CD4-positive, alpha-beta T cell (primary cell): ENCODE measurements at regions not wholly inside any gene's neighbourhood (a gene's known extent, or its start where the extent isn't known, plus 50 kb on each side); places are given as distances from the start of the nearest gene placed in this dataset.

Source experiments
- ATAC-seq: fragments of 200-7000 bp; cut with Tn5 transposase; one replicate; pipeline ENCODE4 v1.10.0; 2022; ENCODE audit warnings: mild to moderate bottlenecking; ENCODE audit not compliant: poor library complexity
- CTCF ChIA-PET: fragments of 350-600 bp; sonication (Branson Sonifier 250); formaldehyde crosslinking; loops from one replicate; lab custom pipeline; 2021; ENCODE audit warnings: antibody characterized with exemption, inconsistent platforms; lab: Charles Lee
- POLR2A ChIA-PET: fragments of 350-600 bp; sonication (Branson Sonifier 250); formaldehyde crosslinking; loops from one replicate; lab custom pipeline; 2021; ENCODE audit warnings: antibody characterized with exemption, inconsistent platforms; lab: Charles Lee
- DNase-seq, 14 experiments: peaks; one replicate each; pipeline ENCODE4 v3.0.0-alpha.2; 2013 to 2020; ENCODE audit warnings: mixed read lengths in 2 of 14
- H3K27ac ChIP-seq, 2 donors: one replicate each; pipeline versions ENCODE4 v1.5.1 to v1.7.0; 2013; ENCODE audit warnings: low read length in 2 of 2, low read depth in 1 of 2, mild to moderate bottlenecking in 1 of 2
- H3K27me3 ChIP-seq, 2 experiments: 1 replicate in 1 of 2; 2 replicates in 1 of 2; pipeline versions ENCODE4 v1.6.1 to v1.7.0; 2013; ENCODE audit warnings: low read length in 2 of 2, control low read depth in 1 of 2, mild to moderate bottlenecking in 1 of 2, moderate library complexity in 1 of 2; ENCODE audit not compliant: insufficient read depth in 2 of 2, control insufficient read depth in 1 of 2
- H3K36me3 ChIP-seq: one replicate; pipeline ENCODE4 v1.6.1; 2013; ENCODE audit warnings: low read length, control low read depth; ENCODE audit not compliant: insufficient read depth
- H3K4me1 ChIP-seq: one replicate; pipeline ENCODE4 v1.6.1; 2013; ENCODE audit warnings: low read length, control low read depth; ENCODE audit not compliant: insufficient read depth
- H3K4me3 ChIP-seq: one replicate; pipeline ENCODE4 v1.5.1; 2013; ENCODE audit warnings: mild to moderate bottlenecking, low read length, moderate library complexity
- H3K9me3 ChIP-seq, 2 experiments: 1 replicate in 1 of 2; 2 replicates in 1 of 2; pipeline versions ENCODE4 v1.6.1 to v1.7.0; 2013; ENCODE audit warnings: low read length in 2 of 2, mild to moderate bottlenecking in 2 of 2, control low read depth in 1 of 2, moderate library complexity in 1 of 2; ENCODE audit not compliant: control insufficient read depth in 1 of 2, insufficient read depth in 1 of 2
- H3K27ac Mint-ChIP-seq: one replicate; pipeline ENCODE4 v1.8.0; 2020; ENCODE audit warnings: mixed read lengths
- H3K27me3 Mint-ChIP-seq: one replicate; pipeline ENCODE4 v1.8.0; 2021; ENCODE audit warnings: mixed read lengths
- H3K36me3 Mint-ChIP-seq: one replicate; pipeline ENCODE4 v1.8.0; 2021; ENCODE audit warnings: low read depth, mixed read lengths
- H3K4me1 Mint-ChIP-seq: one replicate; pipeline ENCODE4 v1.8.0; 2021; ENCODE audit warnings: low read depth, mixed read lengths
- H3K4me3 Mint-ChIP-seq: one replicate; pipeline ENCODE4 v1.8.0; 2020; ENCODE audit warnings: mild to moderate bottlenecking, mixed read lengths
- H3K9me3 Mint-ChIP-seq: one replicate; pipeline ENCODE4 v1.8.0; 2020; ENCODE audit warnings: mixed read lengths
- intact Hi-C, 2 experiments: fragments of 100-400 bp; cut with DNase I in 1 of 2; cut with micrococcal nuclease in 1 of 2; formaldehyde crosslinking; loops; one replicate each; pipeline versions ENCODE4 v1.15.1 to v1.9.0; 2023 to 2025; cut with DNase I, micrococcal nuclease
- TF ChIP-seq, protein P1 (sequence below): fragments of 200-600 bp; IDR thresholded peaks from one replicate; pipeline ENCODE4 v1.8.0; 2022; ENCODE audit warnings: antibody characterized with exemption, mild to moderate bottlenecking

DNA sequence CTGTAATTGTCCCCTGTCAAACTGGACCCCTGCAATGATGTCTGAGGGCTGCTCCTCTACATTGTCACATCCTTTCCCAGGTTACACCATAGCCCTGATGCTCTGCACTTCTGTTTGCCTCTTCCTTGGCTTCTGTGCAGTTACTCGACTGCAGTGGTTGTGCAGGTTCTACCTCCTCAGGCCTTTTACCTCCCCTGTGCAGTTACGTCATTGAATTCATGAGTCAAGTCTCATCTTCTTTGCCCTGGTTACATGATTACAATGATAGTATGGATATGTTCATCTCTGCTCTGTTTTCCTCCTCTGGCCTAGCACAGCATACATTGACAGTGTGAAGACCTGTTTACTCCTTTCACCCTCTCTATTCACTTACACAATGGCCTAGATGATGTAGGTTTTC, 83.2 kb downstream of the FAM47B start:
- Histone ChIP-seq H3K4me1 (no peaks in the 10 kb centered on the region), H3K36me3 (no peaks in the 10 kb centered on the region), H3K4me3 (no peak overlapping the region), H3K9me3 (no peaks in the 10 kb centered on the region), H3K27me3 (no peaks in the 10 kb centered on the region), H3K27ac (no peak overlapping the region)
- H3K36me3 Mint-ChIP-seq, result no peaks in the 10 kb centered on the region
- DNase-seq, result no peak
- no peak overlapping the region for H3K27ac Mint-ChIP-seq
- no peaks in the 10 kb centered on the region for H3K27me3 Mint-ChIP-seq
- H3K4me1 Mint-ChIP-seq, result no peaks in the 10 kb centered on the region
- CTCF ChIA-PET, result no interaction called here
- no peaks in the 10 kb centered on the region for H3K9me3 Mint-ChIP-seq
- ATAC-seq, result no peak
- POLR2A ChIA-PET, result no interaction called here
- no peak overlapping the region for H3K4me3 Mint-ChIP-seq
- intact Hi-C loops, result no loop called here
- TF ChIP-seq, protein P1, sequence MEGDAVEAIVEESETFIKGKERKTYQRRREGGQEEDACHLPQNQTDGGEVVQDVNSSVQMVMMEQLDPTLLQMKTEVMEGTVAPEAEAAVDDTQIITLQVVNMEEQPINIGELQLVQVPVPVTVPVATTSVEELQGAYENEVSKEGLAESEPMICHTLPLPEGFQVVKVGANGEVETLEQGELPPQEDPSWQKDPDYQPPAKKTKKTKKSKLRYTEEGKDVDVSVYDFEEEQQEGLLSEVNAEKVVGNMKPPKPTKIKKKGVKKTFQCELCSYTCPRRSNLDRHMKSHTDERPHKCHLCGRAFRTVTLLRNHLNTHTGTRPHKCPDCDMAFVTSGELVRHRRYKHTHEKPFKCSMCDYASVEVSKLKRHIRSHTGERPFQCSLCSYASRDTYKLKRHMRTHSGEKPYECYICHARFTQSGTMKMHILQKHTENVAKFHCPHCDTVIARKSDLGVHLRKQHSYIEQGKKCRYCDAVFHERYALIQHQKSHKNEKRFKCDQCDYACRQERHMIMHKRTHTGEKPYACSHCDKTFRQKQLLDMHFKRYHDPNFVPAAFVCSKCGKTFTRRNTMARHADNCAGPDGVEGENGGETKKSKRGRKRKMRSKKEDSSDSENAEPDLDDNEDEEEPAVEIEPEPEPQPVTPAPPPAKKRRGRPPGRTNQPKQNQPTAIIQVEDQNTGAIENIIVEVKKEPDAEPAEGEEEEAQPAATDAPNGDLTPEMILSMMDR, result no peak

DNA sequence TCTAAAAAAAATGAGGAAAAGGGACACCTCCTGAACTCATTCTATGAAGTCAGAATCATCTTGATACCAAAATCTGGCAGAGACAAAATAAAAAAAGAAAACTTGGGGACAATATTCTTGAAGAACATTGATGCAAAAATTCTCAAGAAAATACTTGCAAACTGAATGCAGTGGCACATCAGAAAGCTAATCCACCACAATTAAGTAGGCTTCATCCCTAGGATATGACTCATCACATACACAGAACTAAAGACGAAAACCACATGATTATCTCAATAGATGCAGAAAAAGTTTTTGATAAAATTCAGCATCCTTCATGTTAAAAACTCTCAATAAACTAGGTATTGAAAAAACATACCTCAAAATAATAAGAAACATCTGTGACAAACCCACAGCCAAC, 98.3 kb downstream of the FAM47B start:
- no peaks in the 10 kb centered on the region for H3K9me3 Mint-ChIP-seq
- Histone ChIP-seq H3K9me3 (no peaks in the 10 kb centered on the region), H3K27me3 (no peaks in the 10 kb centered on the region), H3K4me1 (no peaks in the 10 kb centered on the region), H3K27ac (no peak overlapping the region), H3K36me3 (no peaks in the 10 kb centered on the region), H3K4me3 (no peak overlapping the region)
- ChIA-PET POLR2A (no interaction called here), CTCF (no interaction called here)
- intact Hi-C loops, result no loop called here
- TF ChIP-seq, protein P1, result no peak
- DNase-seq, result no peak
- H3K36me3 Mint-ChIP-seq, result no peaks in the 10 kb centered on the region
- ATAC-seq, result no peak
- no peaks in the 10 kb centered on the region for H3K4me1 Mint-ChIP-seq
- H3K4me3 Mint-ChIP-seq, result no peak overlapping the region
- H3K27ac Mint-ChIP-seq, result no peak overlapping the region
- no peaks in the 10 kb centered on the region for H3K27me3 Mint-ChIP-seq

DNA sequence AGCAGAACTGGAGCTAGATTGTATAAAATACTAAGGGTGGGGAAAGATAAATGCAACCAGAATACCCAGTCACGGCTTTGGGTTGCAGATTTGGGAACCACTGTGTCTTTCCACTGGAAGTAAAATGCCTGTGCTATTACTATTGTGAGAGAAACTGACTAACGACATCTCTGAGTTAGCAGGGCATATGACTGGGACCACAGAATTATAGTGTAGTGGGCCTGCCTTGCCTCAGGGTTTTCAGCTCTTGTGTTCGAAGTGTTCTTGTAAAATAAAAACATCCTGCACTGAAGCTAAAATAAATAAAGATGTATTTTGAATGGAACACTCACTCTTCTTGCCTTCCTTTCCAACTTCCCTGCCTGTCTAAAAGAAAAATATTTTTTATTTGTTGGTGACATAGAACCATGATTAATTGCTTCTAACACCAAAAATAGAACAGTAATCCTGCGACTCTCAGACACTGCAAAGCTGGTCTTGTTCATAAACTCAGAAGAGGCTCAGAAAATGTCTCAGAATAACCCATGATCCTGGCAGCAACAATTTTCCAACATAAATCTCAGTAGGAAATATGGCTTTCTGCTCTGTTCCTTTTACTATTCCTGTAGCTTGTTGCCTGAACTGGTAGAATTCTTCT, 104.2 kb downstream of the FAM47B start:
- Histone ChIP-seq H3K36me3 (no peaks in the 10 kb centered on the region), H3K27me3 (no peaks in the 10 kb centered on the region), H3K4me3 (no peak overlapping the region), H3K27ac (no peak overlapping the region), H3K4me1 (no peaks in the 10 kb centered on the region), H3K9me3 (no peaks in the 10 kb centered on the region)
- ChIA-PET POLR2A (no interaction called here), CTCF (no interaction called here)
- DNase-seq, result no peak
- no peak for ATAC-seq
- TF ChIP-seq, protein P1, result no peak
- Mint-ChIP-seq H3K4me3 (no peak overlapping the region), H3K36me3 (no peaks in the 10 kb centered on the region), H3K27ac (no peak overlapping the region), H3K27me3 (no peaks in the 10 kb centered on the region), H3K4me1 (no peaks in the 10 kb centered on the region), H3K9me3 (no peaks in the 10 kb centered on the region)
- intact Hi-C loops, result no loop called here
